Suppressor macrophage treated with lipopolysaccharide for 1 hour (primary cell): ENCODE measurements at regions not wholly inside any gene's neighbourhood (a gene's known extent, or its start where the extent isn't known, plus 50 kb on each side); places are given as distances from the start of the nearest gene placed in this dataset.
"Not testable (repeated sequence)": the region's sequence is repeated elsewhere in the genome, so short reads cannot be mapped to it uniquely, and the experiment has no call there.

Experiments used
- DNase-seq, 3 donors: peaks; one replicate each; pipeline ENCODE4 v3.0.0-alpha.2; 2020 to 2022

GRCh38 chr20:1747953-1748577 is 90.5 kb upstream of the SIRPG start:
- no peak for DNase-seq

DNA sequence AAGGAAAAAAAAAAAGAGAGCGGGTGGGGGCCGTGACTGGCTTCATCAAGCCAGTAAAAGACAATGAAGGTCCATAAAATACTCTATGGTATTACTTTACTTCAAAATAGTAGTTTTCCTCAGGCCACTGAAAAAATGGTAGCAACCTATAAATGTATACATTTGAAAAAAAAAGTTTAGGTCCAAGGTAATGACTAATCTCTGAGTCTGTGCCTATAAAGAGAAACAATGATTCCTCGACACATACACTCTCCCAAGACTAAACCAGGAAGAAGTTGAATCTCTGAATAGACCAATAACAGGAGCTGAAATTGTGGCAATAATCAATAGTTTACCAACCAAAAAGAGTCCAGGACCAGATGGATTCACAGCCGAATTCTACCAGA is 84.5 kb upstream of the SIRPG start:
- DNase-seq: peak in 1 of 3 donors; percentile 31

- DNase-seq: peak; percentile 76 to 88 (median 85)
These were observed 83.9 kb upstream of the SIRPG start for GRCh38 chr20:1741309-1742048.

GRCh38 chr20:1737134-1737533 is 79.6 kb upstream of the SIRPG start:
- no peak for DNase-seq

GRCh38 chr20:1735417-1736089 is 78.0 kb upstream of the SIRPG start:
- no peak for DNase-seq

GRCh38 chr20:1734269-1734858 is 76.8 kb upstream of the SIRPG start:
- DNase-seq: peak; percentile 60 to 72 (median 61)

GRCh38 chr20:1731828-1732375 is 74.3 kb upstream of the SIRPG start:
- not testable (repeated sequence) for DNase-seq

DNA sequence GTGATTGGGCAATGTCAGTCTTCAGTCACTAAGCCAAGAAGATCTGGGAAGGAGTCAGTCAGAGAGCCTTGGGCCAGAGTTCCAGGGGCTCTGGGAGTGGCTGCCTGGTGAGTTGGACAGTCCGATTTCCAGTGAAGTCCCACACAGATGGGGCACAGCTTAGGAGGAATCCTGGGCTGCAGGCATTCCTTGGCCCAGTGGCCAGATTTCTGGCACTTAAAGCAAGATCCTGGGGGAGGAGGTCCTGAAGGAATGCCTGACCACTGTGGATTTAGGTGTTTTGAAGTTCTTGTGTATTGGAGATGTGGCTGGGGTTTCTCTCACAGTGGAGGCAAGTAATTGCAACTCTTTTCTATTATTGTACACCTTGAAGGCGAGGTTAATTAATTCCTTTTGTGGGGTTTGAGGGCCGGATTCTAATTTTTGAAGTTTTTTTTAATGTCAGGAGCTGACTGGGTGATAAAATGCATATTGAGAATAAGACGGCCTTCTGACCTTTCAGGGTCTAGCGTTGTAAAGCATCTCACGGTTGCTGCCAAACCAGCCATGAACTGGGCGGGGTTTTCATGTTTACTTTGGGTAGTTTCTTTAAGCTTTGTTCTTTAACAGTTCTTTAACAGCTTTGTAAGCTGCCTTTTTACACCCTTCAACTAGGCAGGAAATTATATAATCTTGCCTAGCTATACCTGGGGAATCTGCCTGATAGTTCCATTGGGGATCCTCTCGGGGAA is 73.6 kb upstream of the SIRPG start:
- DNase-seq: not testable (repeated sequence)

- not testable (repeated sequence) for DNase-seq
These were observed 69.7 kb upstream of the SIRPG start for GRCh38 chr20:1727303-1727702.

DNA sequence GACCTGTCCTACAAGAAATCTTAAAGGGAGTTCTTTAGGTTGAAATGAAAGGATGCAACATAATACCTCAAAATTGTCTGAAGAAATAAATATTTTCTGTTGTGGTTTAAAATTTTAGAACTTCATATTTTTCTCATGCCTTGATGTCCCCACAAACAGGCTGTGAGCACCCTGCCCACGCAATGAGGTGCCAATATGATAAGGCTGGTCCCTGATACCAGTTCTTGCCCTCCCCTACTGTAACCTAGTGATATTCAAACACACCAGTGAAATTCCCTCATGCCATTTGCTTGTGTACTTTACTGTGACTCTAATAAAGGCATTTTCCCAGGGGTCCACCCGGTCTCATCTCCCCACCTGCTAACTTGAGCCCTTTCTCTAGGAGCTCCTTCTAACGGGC is 67.3 kb upstream of the SIRPG start:
- no peak for DNase-seq

GRCh38 chr20:1722513-1723050 is 65.0 kb upstream of the SIRPG start:
- no peak for DNase-seq

- DNase-seq: no peak
These were observed 64.3 kb upstream of the SIRPG start for GRCh38 chr20:1721687-1722512.

DNA sequence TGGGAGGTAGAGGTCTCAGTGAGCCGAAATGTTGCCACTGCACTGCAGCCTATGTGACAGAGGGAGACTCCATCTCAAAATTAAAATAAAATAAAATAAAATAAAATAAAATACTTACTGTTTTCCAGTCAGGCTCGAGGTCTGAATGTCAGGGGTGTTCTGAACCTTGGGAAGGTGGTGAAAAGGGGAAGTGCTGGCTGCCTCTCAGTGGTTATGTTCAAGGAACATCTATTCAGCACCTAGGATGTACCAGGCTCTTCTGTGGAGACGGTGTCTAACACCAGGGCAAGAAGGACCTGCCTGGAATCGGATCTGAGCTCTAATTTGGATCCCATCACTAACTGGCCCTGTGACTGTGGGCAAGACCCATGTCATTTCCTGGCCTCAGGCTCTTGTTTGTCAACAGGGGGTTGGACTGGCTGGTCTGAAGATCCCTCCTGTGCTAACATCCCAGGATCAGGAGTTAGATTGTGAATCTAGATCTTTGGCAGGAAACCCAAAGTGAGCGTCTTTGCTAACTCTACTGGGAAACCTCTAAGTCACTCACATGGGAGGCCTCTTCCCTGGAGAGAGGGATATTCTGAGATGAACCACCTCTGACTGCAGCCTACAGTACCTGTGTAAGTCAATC is 63.4 kb upstream of the SIRPG start:
- DNase-seq: no peak

GRCh38 chr20:1720226-1720625 is 62.6 kb upstream of the SIRPG start:
- no peak for DNase-seq

DNA sequence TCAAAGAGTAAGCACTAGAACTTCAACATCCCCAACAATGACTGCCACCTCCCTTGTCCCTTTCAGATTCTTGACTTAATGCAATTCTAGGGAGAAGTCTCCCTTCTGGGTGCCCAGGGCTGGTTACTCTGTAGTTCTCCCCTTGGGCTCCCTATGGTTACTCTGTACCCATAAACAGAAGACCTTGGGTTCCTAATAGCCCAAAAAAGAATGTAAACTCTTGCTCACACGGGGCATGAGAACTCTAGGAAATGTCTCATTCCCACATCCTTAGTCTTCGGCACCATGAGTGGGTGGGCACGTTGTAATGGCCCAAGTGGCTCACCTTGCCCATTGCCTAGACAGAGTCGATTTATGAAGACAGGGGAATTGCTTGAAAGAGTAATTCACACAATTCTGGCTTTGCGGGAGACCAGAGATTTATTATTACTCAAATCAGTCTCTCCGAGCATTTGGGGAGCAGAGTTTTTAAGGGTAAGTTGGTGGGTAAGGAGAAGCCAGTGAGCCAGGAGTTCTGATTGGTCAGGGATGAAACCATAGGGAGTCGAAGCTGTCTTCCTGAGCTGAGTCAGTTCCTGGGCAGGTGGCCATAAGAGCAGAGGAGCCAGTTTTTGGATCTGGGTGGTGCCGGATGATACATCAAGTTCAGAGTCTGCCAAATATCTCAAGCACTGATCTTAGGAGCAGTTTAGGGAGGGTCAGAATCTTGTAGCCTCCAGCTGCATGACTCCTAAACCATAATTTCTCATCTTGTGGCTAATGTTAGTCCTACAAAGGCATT is 61.2 kb upstream of the SIRPG start:
- DNase-seq: no peak

DNA sequence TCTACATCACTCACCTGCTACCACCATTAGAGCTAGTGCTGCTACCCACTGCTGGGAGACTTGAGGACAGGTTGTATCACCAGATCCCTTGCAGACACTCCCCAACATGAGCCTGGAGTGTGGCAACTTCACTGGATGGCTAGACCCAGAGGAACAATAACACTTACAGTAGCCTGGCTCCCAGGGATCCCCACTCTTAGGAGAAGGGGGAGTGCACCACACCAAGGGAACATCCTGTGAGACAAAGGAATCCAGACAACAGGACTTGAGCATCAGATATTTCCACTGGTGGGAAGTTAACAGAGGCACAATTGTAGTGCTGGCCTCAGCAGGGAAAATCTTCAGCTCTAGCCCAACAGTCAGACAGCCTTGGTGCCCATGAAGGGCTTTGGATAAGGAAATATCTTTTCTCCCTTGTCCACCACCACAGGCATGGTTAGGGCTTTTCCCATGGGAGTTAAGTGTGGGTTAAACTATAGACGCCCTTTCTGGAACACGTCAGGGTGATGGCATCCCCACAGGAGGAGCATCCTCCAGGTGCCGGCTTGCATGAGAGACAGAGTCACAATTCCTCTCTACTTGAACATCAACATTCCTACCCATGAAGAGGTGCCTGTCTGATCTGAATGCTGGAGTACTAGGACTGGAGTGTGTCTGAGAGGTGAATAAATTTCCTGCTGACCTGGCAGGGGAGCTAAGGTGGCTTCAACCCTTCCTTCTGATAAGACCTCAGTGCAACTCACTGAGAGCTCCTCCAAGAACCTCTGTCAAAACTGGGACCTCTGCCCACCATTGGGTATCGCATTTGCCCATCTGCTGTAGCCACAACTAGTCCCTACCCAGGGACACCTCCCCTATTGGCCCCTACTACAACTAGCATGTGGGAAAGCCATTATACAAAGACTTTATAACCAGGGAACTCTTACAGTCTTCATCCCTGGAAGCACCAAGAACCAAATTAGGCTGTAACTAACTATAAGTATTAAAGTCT is 55.4 kb upstream of the SIRPG start:
- no peak for DNase-seq

- no peak for DNase-seq
These were observed 54.4 kb upstream of the SIRPG start for GRCh38 chr20:1711826-1712601.

DNA sequence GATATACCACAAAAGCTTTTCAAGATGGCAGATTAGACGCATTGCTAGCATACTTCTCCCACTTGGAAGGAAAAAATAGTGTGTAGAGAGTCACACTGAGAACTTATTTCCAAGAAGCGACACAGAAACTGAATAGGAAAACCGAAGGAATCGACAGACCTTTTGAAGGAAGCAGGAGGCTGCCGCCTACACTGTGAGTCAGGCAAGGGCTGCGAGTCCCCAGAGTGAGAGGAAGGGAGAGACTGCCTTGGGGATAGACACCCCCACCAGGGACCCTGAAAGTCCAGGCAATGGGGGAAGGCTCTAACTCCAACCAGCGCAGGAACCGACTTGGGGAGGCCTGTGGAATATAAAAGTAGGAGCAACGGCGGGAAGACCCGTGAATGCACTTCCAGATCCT is 53.7 kb upstream of the SIRPG start:
- DNase-seq: no peak
